NT2/D1 (cell line): ENCODE measurements at regions not wholly inside any gene's neighbourhood (a gene's known extent, or its start where the extent isn't known, plus 50 kb on each side); places are given as distances from the start of the nearest gene placed in this dataset.

ENCODE experiments used
- SUZ12 ChIP-seq: IDR thresholded peaks from 2 replicates; pipeline ENCODE4 v1.6.1; 2011; ENCODE audit not compliant: insufficient read length, insufficient read depth; ENCODE audit errors: extremely low read depth
- YY1 ChIP-seq: IDR thresholded peaks from 2 replicates; pipeline ENCODE4 v1.6.1; 2011; ENCODE audit not compliant: insufficient read length, insufficient read depth
- ZNF274 ChIP-seq: IDR thresholded peaks from 2 replicates; pipeline ENCODE4 v1.6.1; 2011; ENCODE audit warnings: mild to moderate bottlenecking, low read depth, low read length

DNA sequence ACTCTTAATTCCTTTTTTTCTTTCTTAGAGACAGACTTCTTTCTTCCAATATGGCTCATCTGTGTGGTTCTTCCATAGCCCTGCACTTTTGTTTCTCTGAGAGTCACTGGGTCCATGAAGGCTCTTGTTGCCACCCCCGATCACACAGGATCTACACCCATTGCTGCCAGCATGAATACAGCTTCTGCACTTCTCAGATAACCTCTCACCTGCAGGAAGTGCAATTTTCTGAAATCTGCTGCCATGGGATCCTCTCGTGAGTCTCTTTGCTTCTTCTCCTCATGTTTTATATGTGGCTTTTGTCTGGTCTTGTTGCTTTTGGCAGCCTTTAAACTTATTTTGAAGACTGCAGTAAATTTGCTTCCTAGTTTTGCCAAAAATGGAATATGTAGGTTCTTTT lies 171.2 kb downstream of the TMEM167A start:
- TF ChIP-seq YY1 (no peak), ZNF274 (no peak), SUZ12 (no peak)
